HG02870 (cell line): ENCODE measurements at regions not wholly inside any gene's neighbourhood (a gene's known extent, or its start where the extent isn't known, plus 50 kb on each side); places are given as distances from the start of the nearest gene placed in this dataset.

Experiments
- ATAC-seq: cut with Tn5 transposase; IDR thresholded peaks from one replicate; pipeline ENCODE4 v1.9.1; 2021; ENCODE audit warnings: mild to moderate bottlenecking, moderate library complexity; ENCODE audit not compliant: unreplicated experiment

DNA sequence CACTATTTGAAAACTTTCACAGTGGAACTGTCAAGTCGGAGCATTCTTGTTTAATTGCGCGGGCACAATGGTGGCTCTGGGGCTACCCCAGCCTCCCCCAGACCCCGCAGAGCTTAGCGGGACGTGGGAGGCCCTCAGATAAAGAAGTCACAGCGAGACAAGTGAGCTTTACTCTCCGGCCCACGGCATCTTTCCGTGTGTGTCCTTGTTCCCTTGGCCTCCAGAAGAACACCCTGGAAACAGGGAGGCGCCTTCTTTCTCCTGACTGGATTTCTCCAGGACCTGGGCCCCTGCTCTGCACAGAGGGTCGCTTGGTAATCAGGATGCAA is 382.8 kb downstream of the RRAGC start:
- no peak for ATAC-seq

DNA sequence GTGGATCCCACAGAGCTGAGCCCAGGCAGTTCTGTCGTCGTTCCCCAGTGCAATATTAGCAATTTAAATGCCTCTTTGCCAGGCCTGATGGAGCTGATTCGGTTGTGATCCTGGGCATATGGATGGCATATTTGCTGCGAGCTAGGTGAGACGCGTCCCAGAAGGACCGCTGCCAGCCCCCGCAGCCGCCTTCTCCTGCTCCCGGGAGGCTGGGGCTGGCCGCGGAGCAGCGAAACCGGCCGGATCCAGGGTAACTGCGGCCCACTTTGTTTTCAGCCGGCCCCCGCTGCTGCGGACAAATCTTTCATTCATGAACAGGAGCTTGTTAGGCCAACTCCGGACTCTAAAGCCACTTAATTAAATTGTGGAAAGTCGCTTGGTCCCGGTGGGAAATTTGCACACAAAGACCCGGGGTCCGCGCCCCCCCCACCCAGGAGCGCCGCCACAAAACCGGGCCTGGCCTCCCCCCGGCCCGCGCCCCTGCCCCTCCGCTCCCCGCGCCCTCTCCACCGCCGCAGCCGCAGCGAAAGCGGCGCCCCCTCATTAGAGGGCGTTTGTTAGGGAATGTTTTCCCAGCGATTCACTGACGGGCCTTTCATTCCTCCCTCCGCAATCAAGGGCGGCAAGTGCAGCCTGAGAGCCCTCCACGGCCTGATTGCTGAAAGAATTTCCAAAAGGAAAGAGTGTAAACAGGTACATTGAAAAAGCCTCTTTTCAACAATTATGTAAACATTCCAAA is 383.3 kb downstream of the RRAGC start:
- no peak for ATAC-seq

DNA sequence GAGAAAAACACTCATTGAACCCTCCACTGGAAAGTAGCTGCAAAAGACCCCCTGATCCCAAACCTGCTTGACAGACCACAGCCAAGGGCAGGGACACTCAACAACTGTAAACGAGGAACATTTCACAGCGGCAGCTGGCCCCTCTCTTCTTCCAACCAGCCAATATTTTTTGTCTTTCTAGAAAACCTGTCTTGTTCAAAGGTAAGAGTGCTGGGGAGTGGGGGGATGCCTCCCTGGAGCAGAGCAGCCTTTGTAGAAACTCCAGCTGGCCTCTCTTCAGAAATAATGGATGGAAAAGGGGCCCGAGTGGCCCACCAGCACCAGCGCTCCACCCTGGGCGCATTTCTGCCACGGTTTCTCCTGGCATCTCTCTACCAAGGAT is 384.0 kb downstream of the RRAGC start:
- ATAC-seq, result no peak

DNA sequence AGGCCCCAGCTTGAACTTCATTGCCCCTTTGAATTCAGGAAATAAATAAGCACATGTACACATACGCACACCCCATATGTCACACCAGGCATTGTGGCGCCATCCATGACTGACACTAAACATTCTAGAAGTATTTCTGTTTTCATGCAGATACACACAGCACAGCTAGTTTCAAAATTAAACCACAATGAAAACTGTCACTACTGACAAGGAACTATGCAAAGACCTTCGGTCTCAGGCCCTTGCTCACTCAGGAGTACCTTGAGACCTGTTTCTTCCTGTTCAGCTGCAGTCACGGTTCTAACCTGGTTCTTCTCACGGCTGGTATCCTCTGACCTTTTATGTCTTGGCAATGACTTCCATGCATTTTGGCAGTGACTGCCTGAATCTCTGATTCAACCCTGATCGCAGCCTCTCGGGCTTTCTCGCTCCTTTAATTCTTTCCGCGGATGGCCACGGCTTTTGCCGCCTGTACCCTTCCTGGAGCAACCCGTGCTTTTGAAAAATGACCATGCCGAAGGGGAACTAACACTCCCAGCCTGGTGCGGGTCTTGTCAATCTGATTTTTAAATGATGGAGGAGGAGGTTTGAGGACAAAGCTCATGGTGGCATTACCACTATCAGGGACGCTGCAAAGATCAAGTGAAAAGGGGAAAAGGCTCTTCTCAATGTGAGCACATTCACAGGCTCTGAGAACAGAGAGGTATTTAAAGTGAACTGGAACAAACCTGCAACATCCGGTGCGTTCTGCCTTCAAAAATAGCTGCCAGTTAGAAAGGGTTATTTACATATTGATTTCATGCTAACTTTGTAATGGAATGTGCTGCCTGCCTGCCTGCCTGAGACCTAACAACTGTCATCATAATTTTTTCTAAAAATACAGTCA is 384.6 kb downstream of the RRAGC start:
- peak; percentile 88 for ATAC-seq

DNA sequence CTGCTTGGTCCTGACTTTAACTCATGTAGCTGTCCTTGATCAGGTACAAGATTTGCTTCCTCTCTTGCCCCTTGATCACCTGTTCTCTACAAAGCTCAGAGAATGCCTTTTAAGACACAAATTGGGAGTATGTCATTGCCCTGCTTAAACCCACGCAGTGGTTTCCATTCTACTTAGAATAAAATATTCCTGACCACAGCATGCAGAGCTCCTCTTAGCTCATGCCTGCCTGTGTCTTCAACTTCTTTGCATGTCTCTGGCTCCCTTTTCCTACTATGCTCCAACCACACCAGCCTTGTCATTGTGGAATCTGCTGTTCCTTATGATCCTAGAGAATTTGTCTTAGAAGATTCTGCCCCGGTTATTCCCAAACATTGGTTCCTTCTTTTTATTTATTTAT is 393.1 kb downstream of the RRAGC start:
- no peak for ATAC-seq

DNA sequence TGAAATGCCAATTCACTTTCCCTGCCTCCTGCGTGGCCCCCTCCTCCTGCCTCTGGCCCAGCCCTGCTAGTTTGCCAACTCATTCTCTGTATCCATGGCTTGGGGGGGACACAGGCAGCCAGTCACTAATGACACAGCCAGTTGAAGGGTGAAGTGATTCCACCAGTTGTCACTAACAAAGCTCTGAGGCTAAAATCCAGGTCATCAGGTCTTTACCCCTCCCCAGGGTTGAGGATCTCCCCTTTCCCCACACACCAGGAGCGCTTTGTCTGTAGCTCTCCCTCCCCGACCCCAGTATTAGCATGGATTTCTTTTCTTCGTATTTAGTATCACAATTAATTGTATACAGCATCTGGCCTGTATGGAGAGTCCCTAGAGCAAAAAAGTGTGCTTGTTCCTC is 394.1 kb downstream of the RRAGC start:
- ATAC-seq, result no peak

DNA sequence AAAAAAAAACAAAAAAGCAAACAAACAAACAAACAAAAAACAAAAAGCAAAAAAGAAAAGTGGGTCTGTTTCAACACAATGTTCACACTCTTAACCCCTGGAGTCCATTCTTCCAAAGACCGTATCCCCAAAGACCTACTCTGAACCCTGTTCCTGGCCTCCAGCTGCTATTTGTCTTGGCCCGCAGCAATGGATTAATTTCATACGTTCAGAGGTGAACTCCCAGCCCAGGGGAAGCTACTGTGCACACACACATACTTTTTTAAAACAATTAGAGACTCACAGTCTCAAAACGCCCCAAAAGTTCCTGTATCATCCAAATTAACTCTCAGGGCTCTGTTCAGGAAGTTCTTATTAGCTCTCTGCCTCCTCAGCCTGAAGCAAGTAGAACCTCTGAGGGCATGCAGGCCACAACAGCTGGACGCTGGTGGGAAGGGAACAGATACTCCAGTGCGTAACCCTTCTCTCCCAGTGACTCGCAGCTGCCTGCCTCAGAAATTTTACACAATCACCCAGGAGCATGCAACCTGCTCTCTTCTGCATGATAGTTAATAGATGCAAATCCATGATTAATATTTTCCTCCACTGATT is 395.4 kb downstream of the RRAGC start:
- no peak for ATAC-seq

DNA sequence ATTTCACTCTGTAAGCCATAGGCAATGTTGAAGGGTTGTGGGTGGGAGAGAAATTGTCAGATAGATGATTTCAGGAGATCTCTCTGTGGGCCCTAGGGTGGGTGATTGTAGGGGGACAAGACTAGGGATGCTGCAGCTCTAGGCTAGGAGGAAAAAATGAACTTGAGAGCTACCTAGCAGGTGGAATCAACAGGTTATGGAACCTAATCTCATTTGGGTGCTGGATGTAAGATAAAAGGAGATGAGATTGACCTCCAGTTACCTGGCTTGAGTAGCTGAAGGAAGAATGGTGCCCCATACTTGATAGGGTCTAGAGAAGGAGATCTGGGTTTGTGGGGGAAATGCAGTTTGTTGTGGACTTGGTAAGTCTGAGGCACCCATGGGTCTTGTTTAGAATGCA is 396.5 kb downstream of the RRAGC start:
- ATAC-seq, result no peak

DNA sequence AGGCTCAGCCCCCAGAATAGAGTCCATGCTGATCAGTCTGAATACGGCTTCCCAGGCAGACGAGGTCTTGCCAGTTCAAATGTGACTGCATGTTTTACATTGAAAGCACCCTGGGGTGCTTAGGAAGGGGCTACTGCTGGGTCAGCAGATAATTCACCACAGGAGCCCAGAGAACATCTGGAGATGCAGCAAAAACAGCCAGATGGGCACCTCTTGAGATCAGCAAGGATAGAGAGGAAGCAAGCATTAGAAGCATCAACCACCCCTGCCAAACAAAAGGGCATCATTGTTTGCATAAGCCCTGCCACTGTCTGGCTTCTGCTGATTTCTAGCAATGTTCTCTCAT is 403.1 kb downstream of the RRAGC start:
- ATAC-seq, result no peak

DNA sequence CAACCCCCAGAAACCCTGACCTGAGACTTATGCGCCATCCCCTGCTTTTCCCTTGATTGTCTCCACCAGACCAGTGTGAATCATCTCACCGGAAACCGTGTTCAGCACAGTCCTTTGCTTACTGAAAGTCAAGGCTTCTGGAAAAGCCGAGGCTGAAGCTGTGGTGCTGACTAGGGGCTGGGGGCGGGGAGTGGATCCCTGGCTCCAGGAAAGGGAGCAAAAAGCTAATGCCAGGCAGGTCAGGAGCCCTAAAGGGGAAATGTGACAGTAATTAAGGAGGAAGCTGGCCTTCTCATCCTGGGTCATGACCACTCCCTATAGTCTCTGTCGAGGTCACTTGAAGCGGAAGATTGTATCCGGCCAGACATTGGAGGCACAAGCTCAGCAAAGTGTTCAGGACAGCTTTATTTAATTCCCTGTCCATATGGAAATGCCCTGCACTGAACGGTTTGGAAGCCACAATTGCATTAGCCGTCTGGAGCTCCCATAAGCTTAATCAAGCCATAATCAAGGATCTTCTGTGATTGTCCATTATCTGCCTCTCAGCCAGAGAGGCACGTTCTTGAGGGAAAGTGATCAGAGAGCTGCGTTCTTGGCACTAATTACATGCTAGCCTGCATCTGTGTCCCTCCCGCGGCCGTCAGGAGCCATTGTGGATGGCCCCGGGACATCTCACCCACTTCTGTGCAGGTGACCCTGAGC is 403.6 kb downstream of the RRAGC start:
- no peak for ATAC-seq

DNA sequence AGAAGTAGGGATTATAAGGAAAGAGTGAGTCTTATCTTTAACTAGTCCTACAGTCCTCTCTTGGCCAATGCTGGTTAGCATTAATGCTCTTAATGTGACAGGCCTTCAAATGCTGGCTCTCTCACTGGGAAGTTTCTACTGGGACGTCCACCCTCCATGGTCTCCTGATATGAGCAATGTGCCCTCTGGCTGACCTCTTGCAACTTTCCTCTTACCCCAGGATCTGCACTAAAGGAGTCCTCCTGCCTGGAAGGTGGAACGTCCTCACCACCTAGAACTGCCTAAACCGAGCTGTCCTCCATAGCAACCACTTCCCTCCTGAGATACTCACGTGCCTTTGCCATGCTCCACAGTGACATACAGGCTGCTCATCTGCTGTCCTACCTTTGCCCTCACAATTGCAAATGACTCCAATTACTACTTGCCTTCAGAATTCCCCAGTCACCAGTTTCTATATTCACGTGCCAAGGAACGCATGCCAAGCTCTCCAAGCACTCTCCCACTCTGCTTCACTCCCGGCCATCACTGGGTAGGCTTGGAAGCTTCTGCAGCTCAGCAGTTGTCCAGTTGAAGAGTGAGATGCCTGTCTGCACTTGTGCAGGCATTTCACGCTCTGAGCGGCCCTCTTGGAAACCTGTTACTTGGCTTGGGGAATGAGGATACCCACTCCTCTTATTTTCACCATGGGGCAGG is 404.7 kb downstream of the RRAGC start:
- no peak for ATAC-seq

DNA sequence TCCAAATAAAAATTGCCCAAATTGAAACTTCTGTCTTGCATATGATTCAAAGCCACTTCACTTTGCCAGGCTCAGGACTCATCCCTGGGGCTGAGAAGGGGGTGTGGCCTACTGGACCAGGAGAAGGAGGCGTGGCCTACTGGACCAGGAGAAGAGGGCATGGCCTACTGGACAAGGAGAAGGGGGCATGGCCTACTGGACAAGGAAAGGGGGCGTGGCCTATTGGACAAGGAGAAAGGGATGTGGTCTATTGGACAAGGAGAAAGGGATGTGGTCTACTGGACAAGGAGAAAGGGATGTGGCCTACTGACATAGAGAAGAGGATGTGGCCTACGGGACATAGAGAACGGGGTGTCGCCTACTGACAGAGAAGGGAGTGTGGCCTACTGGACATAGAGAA is 405.3 kb downstream of the RRAGC start:
- ATAC-seq, result no peak

DNA sequence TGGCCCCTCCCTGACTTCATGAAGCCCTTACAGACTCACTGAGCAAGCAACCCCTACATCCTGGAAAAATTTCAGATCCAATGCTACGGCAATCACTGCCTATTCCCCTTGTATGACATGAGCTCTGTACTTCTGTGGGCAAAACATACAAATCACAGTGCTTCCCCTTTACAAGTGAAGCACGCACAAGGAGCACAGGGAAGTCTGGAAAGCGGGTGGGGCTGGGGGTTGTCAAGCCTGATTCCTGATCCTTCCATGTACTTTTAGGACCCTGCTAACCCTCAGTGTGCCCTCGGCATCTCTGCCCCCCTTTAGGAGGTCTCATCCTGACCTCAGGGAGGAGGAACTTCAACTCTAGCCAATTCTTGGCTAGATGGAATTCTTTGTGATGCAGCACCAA is 405.7 kb upstream of the POU3F1 start:
- ATAC-seq, result no peak

DNA sequence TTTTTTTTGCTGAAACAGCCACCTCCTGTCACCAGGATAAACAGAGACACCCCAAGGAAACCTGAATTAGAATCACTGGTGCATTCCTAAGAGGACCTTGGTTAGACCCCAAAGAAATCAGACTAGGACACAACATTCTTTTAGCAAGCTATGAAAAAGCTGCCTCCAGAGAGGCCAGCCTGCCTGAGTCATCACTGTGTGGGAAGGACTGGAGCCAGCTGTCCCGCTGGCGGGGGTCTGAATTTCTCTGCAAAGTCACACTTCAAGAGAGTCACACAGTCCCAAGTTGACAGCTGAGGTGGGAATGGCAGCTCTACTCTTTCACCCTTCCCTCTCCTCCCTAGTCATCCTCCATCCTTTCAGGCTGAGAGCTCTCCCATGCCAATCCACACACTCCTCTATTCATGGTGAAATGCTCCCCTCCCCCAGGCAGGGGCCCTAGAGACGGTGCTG is 405.0 kb upstream of the POU3F1 start:
- ATAC-seq, result no peak

DNA sequence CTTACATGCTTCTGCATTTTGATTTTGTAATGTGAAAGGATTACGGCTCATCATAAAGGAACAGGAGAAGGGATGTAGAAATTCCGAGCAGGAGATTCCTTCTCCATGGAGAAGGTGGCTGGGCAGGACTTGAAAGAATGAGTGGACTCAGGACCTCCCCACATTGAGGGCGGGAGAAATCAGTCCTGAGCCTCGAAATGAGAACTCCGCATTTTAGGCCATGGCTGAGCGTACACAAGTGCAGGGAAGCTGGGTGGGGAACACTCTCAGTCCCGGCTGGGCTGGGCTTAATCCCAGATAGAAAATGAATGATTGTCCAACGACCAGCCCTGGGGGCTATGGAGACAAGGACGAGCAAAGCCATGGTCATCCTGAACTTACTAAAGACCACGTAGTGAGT is 402.3 kb upstream of the POU3F1 start:
- no peak for ATAC-seq

DNA sequence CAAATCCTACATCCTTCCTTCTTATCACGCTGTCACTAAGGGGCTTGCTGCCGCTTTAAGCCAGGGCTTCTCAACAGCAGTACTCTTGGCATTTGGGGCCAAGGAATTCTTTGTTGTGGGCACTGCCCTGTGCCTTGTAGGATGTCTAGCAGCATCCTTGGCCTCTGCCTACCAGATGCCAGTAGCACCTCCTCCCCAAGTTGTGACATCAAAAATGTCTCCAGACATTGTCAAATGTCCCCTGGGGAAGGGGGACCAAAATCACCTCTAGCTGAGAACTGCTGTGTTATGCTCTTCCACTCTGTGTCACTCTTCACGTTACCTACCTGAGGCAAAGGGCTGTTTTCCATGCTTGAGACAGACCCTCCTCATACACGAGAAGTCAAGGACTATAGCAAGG is 400.3 kb upstream of the POU3F1 start:
- no peak for ATAC-seq

DNA sequence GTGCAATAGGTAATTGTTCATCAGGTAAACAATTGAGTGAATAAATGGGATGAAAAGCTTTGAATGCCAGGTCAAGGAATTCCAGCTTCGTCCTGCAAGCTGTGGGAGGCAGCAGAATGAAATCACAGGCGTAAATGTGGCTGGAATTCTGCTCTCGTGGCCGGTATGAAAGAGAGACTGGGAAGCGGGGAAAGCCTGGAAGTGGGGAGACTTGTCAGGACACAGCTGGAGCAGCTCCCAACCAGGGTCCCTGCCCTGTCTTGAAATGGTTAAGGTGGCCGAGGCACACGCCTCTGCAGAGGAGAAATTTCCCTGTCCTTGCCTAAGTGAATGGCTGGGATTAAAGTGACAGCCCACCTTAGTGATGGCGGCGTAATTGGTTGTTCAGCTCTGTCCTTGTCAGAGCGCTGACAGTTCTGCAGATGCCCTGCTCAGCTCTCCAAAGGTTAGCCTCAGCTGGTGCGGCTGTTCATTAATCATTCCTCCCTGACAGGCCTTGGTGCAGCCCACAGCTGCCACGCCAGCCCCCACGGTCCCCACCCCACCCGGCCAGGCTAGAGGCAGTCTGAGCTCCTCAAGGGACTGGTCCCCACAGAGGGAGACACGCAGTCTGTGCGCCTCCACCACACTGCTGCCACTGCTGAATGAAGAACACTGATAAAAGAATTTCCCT is 398.3 kb upstream of the POU3F1 start:
- ATAC-seq, result no peak

DNA sequence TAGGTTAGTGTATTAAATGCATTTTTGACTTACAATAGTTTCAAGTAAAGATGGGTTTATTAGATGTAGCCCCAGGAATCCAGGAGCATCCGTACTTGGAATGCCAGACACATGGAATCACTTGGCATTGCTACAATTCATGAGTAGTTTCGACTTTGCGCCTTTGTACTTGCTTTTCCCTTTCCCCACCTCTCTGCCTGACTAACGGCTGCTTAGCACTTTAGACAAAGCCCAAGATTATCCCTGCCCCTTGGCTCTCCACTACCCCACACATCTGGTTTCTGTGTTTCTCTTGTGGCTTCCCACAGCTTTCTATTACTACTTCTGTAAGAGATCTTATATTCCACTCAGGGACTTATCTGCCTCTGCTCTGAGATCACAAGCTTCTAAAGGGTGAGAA is 397.7 kb upstream of the POU3F1 start:
- no peak for ATAC-seq

DNA sequence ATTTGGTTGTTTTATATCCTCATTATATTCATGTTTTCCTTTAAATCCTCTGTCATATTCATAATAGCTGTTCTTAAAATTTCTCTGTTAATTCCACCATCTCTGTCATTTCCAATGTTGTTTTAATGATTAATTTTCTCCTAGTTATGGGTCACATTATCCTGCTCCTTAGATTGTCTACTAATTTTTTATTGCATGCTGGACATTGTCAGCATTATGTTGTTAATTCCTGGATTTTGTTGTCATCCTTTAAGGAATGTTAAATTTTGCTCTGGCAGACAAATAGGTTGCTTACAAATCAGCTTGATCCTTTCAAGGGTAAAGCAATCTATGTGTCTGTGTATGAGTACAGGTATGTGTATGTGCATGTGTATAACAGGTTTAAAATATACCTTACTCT is 393.8 kb upstream of the POU3F1 start:
- ATAC-seq, result no peak

DNA sequence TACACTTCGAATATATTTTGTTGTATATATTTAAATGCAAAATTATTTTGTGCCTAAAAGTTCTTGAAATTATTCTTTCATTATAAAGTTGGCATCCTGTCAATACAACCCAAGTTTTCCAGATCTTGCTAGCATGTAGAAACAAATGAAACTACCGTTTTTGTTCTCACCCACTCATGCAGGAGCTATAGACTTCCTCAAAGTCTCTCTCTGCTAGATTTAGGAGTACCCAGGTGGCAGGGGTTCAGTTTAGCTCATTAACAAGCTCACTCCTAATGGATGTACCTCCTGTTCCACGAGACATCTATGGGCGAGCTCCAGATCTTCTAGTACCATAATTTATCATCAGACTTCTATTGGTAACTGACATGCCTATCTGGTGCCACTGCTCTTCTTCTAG is 390.2 kb upstream of the POU3F1 start:
- no peak for ATAC-seq
